GM23248 (cell line): ENCODE measurements at regions not wholly inside any gene's neighbourhood (a gene's known extent, or its start where the extent isn't known, plus 50 kb on each side); places are given as distances from the start of the nearest gene placed in this dataset.

Experiments used
- DNase-seq: peaks from one replicate; pipeline ENCODE4 v3.0.0-alpha.2; 2015
- H2AFZ ChIP-seq: fragments of 200-600 bp; sonication (generic); 2 replicates; pipeline ENCODE4 v1.6.1; 2016; ENCODE audit warnings: antibody characterized with exemption
- H3F3A ChIP-seq: fragments of 200-600 bp; sonication (generic); 2 replicates; pipeline ENCODE4 v1.6.1; 2016; ENCODE audit warnings: mild to moderate bottlenecking, antibody characterized with exemption, mixed run types; ENCODE audit not compliant: insufficient read depth
- H3K27ac ChIP-seq: fragments of 200-600 bp; sonication (generic); 2 replicates; pipeline ENCODE4 v1.5.1; 2016; ENCODE audit warnings: mild to moderate bottlenecking
- H3K27me3 ChIP-seq: fragments of 200-600 bp; sonication (generic); replicated peaks from 2 replicates; pipeline ENCODE4 v1.6.1; 2016; ENCODE audit warnings: mild to moderate bottlenecking; ENCODE audit not compliant: insufficient read depth
- H3K36me3 ChIP-seq: fragments of 200-600 bp; sonication (generic); 2 replicates; pipeline ENCODE4 v1.6.1; 2016; ENCODE audit warnings: low read depth, mild to moderate bottlenecking
- H3K4me1 ChIP-seq: fragments of 200-600 bp; sonication (generic); 2 replicates; pipeline ENCODE4 v1.6.1; 2016; ENCODE audit warnings: mild to moderate bottlenecking; ENCODE audit not compliant: insufficient read depth
- H3K4me2 ChIP-seq: fragments of 200-600 bp; sonication (generic); one replicate; pipeline ENCODE4 v1.6.1; 2016; ENCODE audit warnings: mild to moderate bottlenecking; ENCODE audit not compliant: unreplicated experiment
- H3K4me3 ChIP-seq: fragments of 200-600 bp; sonication (generic); 2 replicates; pipeline ENCODE4 v1.5.1; 2016; ENCODE audit warnings: mild to moderate bottlenecking
- H3K79me2 ChIP-seq: fragments of 200-600 bp; sonication (generic); 2 replicates; pipeline ENCODE4 v1.6.1; 2016; ENCODE audit warnings: mild to moderate bottlenecking; ENCODE audit not compliant: insufficient read depth
- H3K9ac ChIP-seq: fragments of 200-600 bp; sonication (generic); 2 replicates; pipeline ENCODE4 v1.6.1; 2016; ENCODE audit warnings: mild to moderate bottlenecking
- H3K9me2 ChIP-seq: fragments of 200-600 bp; sonication (generic); 2 replicates; pipeline ENCODE4 v1.6.1; 2016; ENCODE audit warnings: mixed run types, mild to moderate bottlenecking, moderate library complexity; ENCODE audit not compliant: insufficient read depth
- H3K9me3 ChIP-seq: fragments of 200-600 bp; sonication (generic); one replicate; pipeline ENCODE4 v1.6.1; 2017; ENCODE audit warnings: low read depth
- H4K20me1 ChIP-seq: fragments of 200-600 bp; sonication (generic); 2 replicates; pipeline ENCODE4 v1.6.0; 2016; ENCODE audit not compliant: insufficient read depth
- EZH2 ChIP-seq: fragments of 200-600 bp; sonication (generic); IDR thresholded peaks from 2 replicates; pipeline ENCODE4 v1.6.1; 2018; ENCODE audit warnings: antibody characterized with exemption, mild to moderate bottlenecking; ENCODE audit not compliant: insufficient read depth, poor library complexity, severe bottlenecking
- EZH2phosphoT487 ChIP-seq: fragments of 200-600 bp; sonication (generic); IDR thresholded peaks from 2 replicates; pipeline ENCODE4 v1.6.1; 2018; ENCODE audit warnings: antibody characterized with exemption, moderate library complexity, mild to moderate bottlenecking, low read depth; ENCODE audit not compliant: insufficient read depth
- WGBS, 2 experiments: methylation state at CpG; one replicate each; pipeline ENCODE4 v1.1.6; 2015 to 2017; ENCODE audit warnings: low lambda C conversion rate in 2 of 2, low coverage in 1 of 2; ENCODE audit errors: missing lambda C conversion rate in 2 of 2; 5-methylcytosine and 5-hydroxymethylcytosine counted together
- in situ Hi-C: fragments of 300-500 bp; cut with MboI; formaldehyde crosslinking; loops from 2 replicates; pipeline ENCODE4 v1.15.0; 2020

GRCh38 chr18:51383116-51383515, 185.6 kb upstream of the MEX3C start:
- no peaks in the 10 kb centered on the region for H3K9me3 ChIP-seq
- no peak overlapping the region for H3K4me2 ChIP-seq

GRCh38 chr18:51383711-51384110, 186.2 kb upstream of the MEX3C start:
- WGBS, 2 experiments = 9 to 24% methylated on average over 1 of the region's 1 CpG
- TF ChIP-seq EZH2phosphoT487 (no peak), EZH2 (no peak)
- Histone ChIP-seq H4K20me1 (no peaks in the 10 kb centered on the region), H3K4me1 (no peaks in the 10 kb centered on the region), H3K9ac (no peak overlapping the region), H3K4me2 (no peak overlapping the region), H3K36me3 (no peaks in the 10 kb centered on the region), H3F3A (no peaks in the 10 kb centered on the region), H3K79me2 (no peaks in the 10 kb centered on the region), H2AFZ (no peak overlapping the region), H3K27ac (no peak overlapping the region), H3K4me3 (no peak overlapping the region), H3K27me3 (no peaks in the 10 kb centered on the region), H3K9me2 (no peaks in the 10 kb centered on the region), H3K9me3 (no peaks in the 10 kb centered on the region)
- in situ Hi-C loops = loop anchor here (10.0 kb wide), 1 partner anchor 279 kb away; no protein-coding TSS in a partner anchor
- DNase-seq = no peak

More at GRCh38 chr18:51383116-51383515, 185.6 kb upstream of the MEX3C start:
- H3K9me2 ChIP-seq = no peaks in the 10 kb centered on the region
- no peak for DNase-seq
- H3K4me1 ChIP-seq = no peaks in the 10 kb centered on the region
- no peak overlapping the region for H3K9ac ChIP-seq
- H3F3A ChIP-seq = no peaks in the 10 kb centered on the region
- H3K4me3 ChIP-seq = no peak overlapping the region
- in situ Hi-C loops = loop anchor here (10.0 kb wide), 1 partner anchor 278 kb away; no protein-coding TSS in a partner anchor
- no peaks in the 10 kb centered on the region for H3K27me3 ChIP-seq
- H3K79me2 ChIP-seq = no peaks in the 10 kb centered on the region
- H2AFZ ChIP-seq = no peak overlapping the region
- H3K27ac ChIP-seq = no peak overlapping the region
- no peak for TF ChIP-seq EZH2phosphoT487
- no peak for TF ChIP-seq EZH2
- 21% methylated on average over 4 of the region's 4 CpGs for WGBS, 2 experiments
- H4K20me1 ChIP-seq = no peaks in the 10 kb centered on the region
- no peaks in the 10 kb centered on the region for H3K36me3 ChIP-seq

GRCh38 chr18:51385270-51385669, 187.8 kb upstream of the MEX3C start:
- no peak overlapping the region for H3K4me3 ChIP-seq
- H3K9me3 ChIP-seq = no peaks in the 10 kb centered on the region
- no peaks in the 10 kb centered on the region for H3K27me3 ChIP-seq
- H2AFZ ChIP-seq = no peak overlapping the region
- no peaks in the 10 kb centered on the region for H4K20me1 ChIP-seq
- 6 to 32% methylated on average over 2 of the region's 2 CpGs for WGBS, 2 experiments
- H3K9ac ChIP-seq = no peak overlapping the region
- in situ Hi-C loops = loop anchor here (10.0 kb wide), 1 partner anchor 280 kb away; no protein-coding TSS in a partner anchor
- no peak for DNase-seq
- no peaks in the 10 kb centered on the region for H3K9me2 ChIP-seq
- H3K36me3 ChIP-seq = no peaks in the 10 kb centered on the region
- no peak for TF ChIP-seq EZH2phosphoT487
- TF ChIP-seq EZH2 = no peak
- H3K4me2 ChIP-seq = no peak overlapping the region
- H3K4me1 ChIP-seq = no peaks in the 10 kb centered on the region
- H3K79me2 ChIP-seq = no peaks in the 10 kb centered on the region
- H3K27ac ChIP-seq = no peak overlapping the region
- H3F3A ChIP-seq = no peaks in the 10 kb centered on the region

GRCh38 chr18:51390702-51391101, 193.2 kb upstream of the MEX3C start:
- H2AFZ ChIP-seq = no peak overlapping the region

GRCh38 chr18:51391215-51391614, 193.7 kb upstream of the MEX3C start:
- no peak for DNase-seq
- Histone ChIP-seq H3K4me2 (no peak overlapping the region), H3K79me2 (no peaks in the 10 kb centered on the region), H3K27me3 (no peaks in the 10 kb centered on the region), H3K9me3 (no peaks in the 10 kb centered on the region), H3F3A (no peaks in the 10 kb centered on the region), H3K4me3 (no peak overlapping the region), H3K27ac (no peak overlapping the region), H3K9ac (no peak overlapping the region), H2AFZ (no peak overlapping the region), H3K36me3 (no peaks in the 10 kb centered on the region), H3K9me2 (no peaks in the 10 kb centered on the region), H3K4me1 (no peaks in the 10 kb centered on the region), H4K20me1 (no peaks in the 10 kb centered on the region)
- TF ChIP-seq EZH2phosphoT487 (no peak), EZH2 (no peak)
- whole genome bisulfite sequencing, 2 experiments = 49 to 53% methylated on average over 1 of the region's 1 CpG
- in situ Hi-C loops = no loop called here

More at GRCh38 chr18:51390702-51391101, 193.2 kb upstream of the MEX3C start:
- no peaks in the 10 kb centered on the region for H3F3A ChIP-seq
- H3K36me3 ChIP-seq = no peaks in the 10 kb centered on the region
- no peaks in the 10 kb centered on the region for H3K4me1 ChIP-seq
- H3K27ac ChIP-seq = no peak overlapping the region
- H3K9ac ChIP-seq = no peak overlapping the region
- in situ Hi-C loops = no loop called here
- no peaks in the 10 kb centered on the region for H3K79me2 ChIP-seq
- no peaks in the 10 kb centered on the region for H3K9me3 ChIP-seq
- TF ChIP-seq EZH2 (no peak), EZH2phosphoT487 (no peak)
- no peaks in the 10 kb centered on the region for H3K27me3 ChIP-seq
- H4K20me1 ChIP-seq = no peaks in the 10 kb centered on the region
- no peak overlapping the region for H3K4me2 ChIP-seq
- DNase-seq = no peak
- 45 to 52% methylated on average over 3 of the region's 3 CpGs for WGBS, 2 experiments
- H3K9me2 ChIP-seq = no peaks in the 10 kb centered on the region
- no peak overlapping the region for H3K4me3 ChIP-seq
